ENCODE measurements at regions not wholly inside any gene's neighbourhood (a gene's known extent, or its start where the extent isn't known, plus 50 kb on each side); places are given as distances from the start of the nearest gene placed in this dataset.

DNA sequence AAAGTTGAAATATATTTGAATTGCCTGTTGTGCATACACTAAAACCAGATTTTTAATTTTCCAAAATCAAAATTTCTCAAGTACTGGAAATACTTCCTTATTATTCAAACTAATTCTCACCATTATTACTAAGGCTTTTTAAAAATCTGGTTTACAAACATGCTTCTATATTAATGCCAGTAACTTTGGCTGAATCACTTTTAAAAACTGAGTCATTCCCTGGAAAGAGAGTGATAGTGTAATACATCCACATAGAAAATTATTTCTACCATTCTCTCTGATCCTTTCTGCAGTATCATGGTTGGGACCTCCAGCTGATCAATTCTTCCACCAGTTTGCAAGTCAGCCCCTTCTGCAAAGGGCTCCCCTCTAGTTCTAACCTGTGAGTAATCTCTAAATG, 165.3 kb upstream of the FAM241A start:
- no peak for DNase-seq (ENCODE audit: low read depth, low spot score)
- Histone ChIP-seq H3K4me3 (no peak overlapping the region), H3K4me2 (ENCODE audit: control insufficient read depth, insufficient read depth) (no peak overlapping the region), H3K27ac (ENCODE audit: control insufficient read depth, insufficient read depth) (no peak overlapping the region), H3K9ac (ENCODE audit: control insufficient read depth, insufficient read depth, low read length) (no peak overlapping the region), H3K27me3 (replicated peaks in 1 of 2; ENCODE audit: control insufficient read depth in 2 of 2, insufficient read depth in 2 of 2, low read length in 1 of 2) (no peaks in the 10 kb centered on the region), H2AFZ (ENCODE audit: control insufficient read depth, low read depth, low read length) (no peak overlapping the region), H3K9me3 (replicated peaks; ENCODE audit: control insufficient read depth, insufficient read depth, low read length) (no peaks in the 10 kb centered on the region; the same call in 2 of the 3 replicates), H3K79me2 (ENCODE audit: control insufficient read depth, insufficient read depth, low read length) (no peaks in the 10 kb centered on the region), H3K36me3 (ENCODE audit: control insufficient read depth in 2 of 2, insufficient read depth in 2 of 2, low read length in 1 of 2) (no peaks in the 10 kb centered on the region), H4K20me1 (ENCODE audit: control insufficient read depth, insufficient read depth) (no peaks in the 10 kb centered on the region), H3K4me1 (ENCODE audit: control insufficient read depth, insufficient read depth, low read length) (no peaks in the 10 kb centered on the region)
- no peak for ATAC-seq
- ChIA-PET RAD21 (ENCODE audit: unreplicated experiment) (no interaction called here), CTCF (no interaction called here), POLR2A (no interaction called here), SMC1A (ENCODE audit: uncharacterized antibody, unreplicated experiment) (interaction anchor here (0.7 to 1.5 kb wide), 4 partner anchors 8 to 75 kb away, joined by 3 to 5 read pairs (median 3); no protein-coding TSS in a partner anchor)
- TF ChIP-seq TCF3 (IDR thresholded peaks at IDR 0.05; ENCODE audit: borderline replicate concordance, insufficient read depth, low read depth, low read length) (no peak), CBX5 (IDR thresholded peaks at IDR 0.05; ENCODE audit: low read depth) (no peak), CHD2 (IDR thresholded peaks at IDR 0.05; ENCODE audit: borderline replicate concordance, low read depth, low read length) (no peak), ETV6 (conservative IDR thresholded peaks at IDR 0.05 in 1 of 2, IDR thresholded peaks at IDR 0.05 in 1 of 2; ENCODE audit: borderline replicate concordance in 1 of 2, low read depth in 1 of 2) (no peak), SRF (IDR thresholded peaks at IDR 0.05; ENCODE audit: low read depth in 2 of 2, low read length in 2 of 2) (no peak), TAF1 (IDR thresholded peaks at IDR 0.05; ENCODE audit: borderline replicate concordance, low read depth, low read length) (no peak), MXI1 (IDR thresholded peaks at IDR 0.05; ENCODE audit: low read depth, low read length) (no peak), NR2C1 (IDR thresholded peaks at IDR 0.05) (no peak), TARDBP (IDR thresholded peaks at IDR 0.05; ENCODE audit: borderline replicate concordance) (no peak), EZH2 (IDR thresholded peaks at IDR 0.05; ENCODE audit: borderline replicate concordance, control insufficient read depth, low read depth, low read length) (no peak), USF2 (IDR thresholded peaks at IDR 0.05; ENCODE audit: borderline replicate concordance, low read depth, low read length) (no peak), KLF5 (IDR thresholded peaks at IDR 0.05; ENCODE audit: partially characterized antibody) (no peak), SP1 (IDR thresholded peaks at IDR 0.05; ENCODE audit: low read depth, low read length) (no peak)
- TF ChIP-seq, protein P1, sequence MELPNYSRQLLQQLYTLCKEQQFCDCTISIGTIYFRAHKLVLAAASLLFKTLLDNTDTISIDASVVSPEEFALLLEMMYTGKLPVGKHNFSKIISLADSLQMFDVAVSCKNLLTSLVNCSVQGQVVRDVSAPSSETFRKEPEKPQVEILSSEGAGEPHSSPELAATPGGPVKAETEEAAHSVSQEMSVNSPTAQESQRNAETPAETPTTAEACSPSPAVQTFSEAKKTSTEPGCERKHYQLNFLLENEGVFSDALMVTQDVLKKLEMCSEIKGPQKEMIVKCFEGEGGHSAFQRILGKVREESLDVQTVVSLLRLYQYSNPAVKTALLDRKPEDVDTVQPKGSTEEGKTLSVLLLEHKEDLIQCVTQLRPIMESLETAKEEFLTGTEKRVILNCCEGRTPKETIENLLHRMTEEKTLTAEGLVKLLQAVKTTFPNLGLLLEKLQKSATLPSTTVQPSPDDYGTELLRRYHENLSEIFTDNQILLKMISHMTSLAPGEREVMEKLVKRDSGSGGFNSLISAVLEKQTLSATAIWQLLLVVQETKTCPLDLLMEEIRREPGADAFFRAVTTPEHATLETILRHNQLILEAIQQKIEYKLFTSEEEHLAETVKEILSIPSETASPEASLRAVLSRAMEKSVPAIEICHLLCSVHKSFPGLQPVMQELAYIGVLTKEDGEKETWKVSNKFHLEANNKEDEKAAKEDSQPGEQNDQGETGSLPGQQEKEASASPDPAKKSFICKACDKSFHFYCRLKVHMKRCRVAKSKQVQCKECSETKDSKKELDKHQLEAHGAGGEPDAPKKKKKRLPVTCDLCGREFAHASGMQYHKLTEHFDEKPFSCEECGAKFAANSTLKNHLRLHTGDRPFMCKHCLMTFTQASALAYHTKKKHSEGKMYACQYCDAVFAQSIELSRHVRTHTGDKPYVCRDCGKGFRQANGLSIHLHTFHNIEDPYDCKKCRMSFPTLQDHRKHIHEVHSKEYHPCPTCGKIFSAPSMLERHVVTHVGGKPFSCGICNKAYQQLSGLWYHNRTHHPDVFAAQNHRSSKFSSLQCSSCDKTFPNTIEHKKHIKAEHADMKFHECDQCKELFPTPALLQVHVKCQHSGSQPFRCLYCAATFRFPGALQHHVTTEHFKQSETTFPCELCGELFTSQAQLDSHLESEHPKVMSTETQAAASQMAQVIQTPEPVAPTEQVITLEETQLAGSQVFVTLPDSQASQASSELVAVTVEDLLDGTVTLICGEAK (IDR thresholded peaks at IDR 0.05; ENCODE audit: borderline replicate concordance): no peak
- TF ChIP-seq, protein P2, sequence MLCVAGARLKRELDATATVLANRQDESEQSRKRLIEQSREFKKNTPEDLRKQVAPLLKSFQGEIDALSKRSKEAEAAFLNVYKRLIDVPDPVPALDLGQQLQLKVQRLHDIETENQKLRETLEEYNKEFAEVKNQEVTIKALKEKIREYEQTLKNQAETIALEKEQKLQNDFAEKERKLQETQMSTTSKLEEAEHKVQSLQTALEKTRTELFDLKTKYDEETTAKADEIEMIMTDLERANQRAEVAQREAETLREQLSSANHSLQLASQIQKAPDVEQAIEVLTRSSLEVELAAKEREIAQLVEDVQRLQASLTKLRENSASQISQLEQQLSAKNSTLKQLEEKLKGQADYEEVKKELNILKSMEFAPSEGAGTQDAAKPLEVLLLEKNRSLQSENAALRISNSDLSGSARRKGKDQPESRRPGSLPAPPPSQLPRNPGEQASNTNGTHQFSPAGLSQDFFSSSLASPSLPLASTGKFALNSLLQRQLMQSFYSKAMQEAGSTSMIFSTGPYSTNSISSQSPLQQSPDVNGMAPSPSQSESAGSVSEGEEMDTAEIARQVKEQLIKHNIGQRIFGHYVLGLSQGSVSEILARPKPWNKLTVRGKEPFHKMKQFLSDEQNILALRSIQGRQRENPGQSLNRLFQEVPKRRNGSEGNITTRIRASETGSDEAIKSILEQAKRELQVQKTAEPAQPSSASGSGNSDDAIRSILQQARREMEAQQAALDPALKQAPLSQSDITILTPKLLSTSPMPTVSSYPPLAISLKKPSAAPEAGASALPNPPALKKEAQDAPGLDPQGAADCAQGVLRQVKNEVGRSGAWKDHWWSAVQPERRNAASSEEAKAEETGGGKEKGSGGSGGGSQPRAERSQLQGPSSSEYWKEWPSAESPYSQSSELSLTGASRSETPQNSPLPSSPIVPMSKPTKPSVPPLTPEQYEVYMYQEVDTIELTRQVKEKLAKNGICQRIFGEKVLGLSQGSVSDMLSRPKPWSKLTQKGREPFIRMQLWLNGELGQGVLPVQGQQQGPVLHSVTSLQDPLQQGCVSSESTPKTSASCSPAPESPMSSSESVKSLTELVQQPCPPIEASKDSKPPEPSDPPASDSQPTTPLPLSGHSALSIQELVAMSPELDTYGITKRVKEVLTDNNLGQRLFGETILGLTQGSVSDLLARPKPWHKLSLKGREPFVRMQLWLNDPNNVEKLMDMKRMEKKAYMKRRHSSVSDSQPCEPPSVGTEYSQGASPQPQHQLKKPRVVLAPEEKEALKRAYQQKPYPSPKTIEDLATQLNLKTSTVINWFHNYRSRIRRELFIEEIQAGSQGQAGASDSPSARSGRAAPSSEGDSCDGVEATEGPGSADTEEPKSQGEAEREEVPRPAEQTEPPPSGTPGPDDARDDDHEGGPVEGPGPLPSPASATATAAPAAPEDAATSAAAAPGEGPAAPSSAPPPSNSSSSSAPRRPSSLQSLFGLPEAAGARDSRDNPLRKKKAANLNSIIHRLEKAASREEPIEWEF (IDR thresholded peaks at IDR 0.05; ENCODE audit: insufficient replicate concordance, low read depth, low read length): no peak
- in situ Hi-C loops (cut with MboI): no loop called here
- FAIRE-seq: no peak
- no TSS peak for BruUV-seq (replicated peaks)
- intact Hi-C loops (cut with micrococcal nuclease; ENCODE audit: unreplicated experiment): no loop called here
